ENCODE measurements at regions not wholly inside any gene's neighbourhood (a gene's known extent, or its start where the extent isn't known, plus 50 kb on each side); places are given as distances from the start of the nearest gene placed in this dataset.
"Not testable (repeated sequence)": the region's sequence is repeated elsewhere in the genome, so short reads cannot be mapped to it uniquely, and the experiment has no call there.

- DNase-seq = no peak
Observed at GRCh38 chr2:16745466-16745865, 79.8 kb upstream of the CYRIA start.

GRCh38 chr2:16744521-16744920 lies 78.9 kb upstream of the CYRIA start:
- DNase-seq = no peak

GRCh38 chr2:16742026-16742425 lies 76.4 kb upstream of the CYRIA start:
- DNase-seq = no peak

GRCh38 chr2:16741498-16741897 lies 75.9 kb upstream of the CYRIA start:
- DNase-seq = no peak

GRCh38 chr2:16739778-16740581 lies 74.3 kb upstream of the CYRIA start:
- DNase-seq = no peak

GRCh38 chr2:16738361-16739225 lies 73.0 kb upstream of the CYRIA start:
- DNase-seq = no peak

GRCh38 chr2:16737812-16738211 lies 72.2 kb upstream of the CYRIA start:
- no peak for DNase-seq

- DNase-seq = no peak
Observed at GRCh38 chr2:16736633-16737032, 71.0 kb upstream of the CYRIA start.

GRCh38 chr2:16729335-16729734 lies 63.7 kb upstream of the CYRIA start:
- no peak for DNase-seq

- DNase-seq = no peak
Observed at GRCh38 chr2:16728351-16729136, 62.9 kb upstream of the CYRIA start.

GRCh38 chr2:16727849-16728248 lies 62.2 kb upstream of the CYRIA start:
- not testable (repeated sequence) for DNase-seq

GRCh38 chr2:16727256-16727655 lies 61.6 kb upstream of the CYRIA start:
- no peak for DNase-seq

- no peak for DNase-seq
Observed at GRCh38 chr2:16726577-16726976, 60.9 kb upstream of the CYRIA start.

- DNase-seq = no peak
Observed at GRCh38 chr2:16726147-16726546, 60.5 kb upstream of the CYRIA start.

GRCh38 chr2:16725549-16725948 lies 59.9 kb upstream of the CYRIA start:
- no peak for DNase-seq

- DNase-seq = no peak
Observed at GRCh38 chr2:16722677-16723076, 57.0 kb upstream of the CYRIA start.

- no peak for DNase-seq
Observed at GRCh38 chr2:16722126-16722525, 56.5 kb upstream of the CYRIA start.

GRCh38 chr2:16721529-16721928 lies 55.9 kb upstream of the CYRIA start:
- not testable (repeated sequence) for DNase-seq

GRCh38 chr2:16720737-16721136 lies 55.1 kb upstream of the CYRIA start:
- not testable (repeated sequence) for DNase-seq

- DNase-seq = no peak
Observed at GRCh38 chr2:16719485-16719808, 53.8 kb upstream of the CYRIA start.

GRCh38 chr2:16718576-16719484 lies 53.2 kb upstream of the CYRIA start:
- DNase-seq = no peak

- DNase-seq = no peak
Observed at GRCh38 chr2:16717477-16717876, 51.8 kb upstream of the CYRIA start.
